Retinal pigment epithelial cell (primary cell): ENCODE measurements at regions not wholly inside any gene's neighbourhood (a gene's known extent, or its start where the extent isn't known, plus 50 kb on each side); places are given as distances from the start of the nearest gene placed in this dataset.

ENCODE experiments used
- DNase-seq: peaks from one replicate; pipeline ENCODE4 v3.0.0-alpha.2; 2010; ENCODE audit warnings: low read depth
- H3K4me3 ChIP-seq: 2 replicates; pipeline ENCODE4 v1.5.1; 2011; ENCODE audit warnings: mild to moderate bottlenecking, low read length, control low read depth, moderate library complexity
- TF ChIP-seq, protein P1 (sequence below): conservative IDR thresholded peaks from 2 replicates; pipeline ENCODE4 v1.5.1; 2011; ENCODE audit warnings: low read depth, low read length, control low read depth, inconsistent platforms

DNA sequence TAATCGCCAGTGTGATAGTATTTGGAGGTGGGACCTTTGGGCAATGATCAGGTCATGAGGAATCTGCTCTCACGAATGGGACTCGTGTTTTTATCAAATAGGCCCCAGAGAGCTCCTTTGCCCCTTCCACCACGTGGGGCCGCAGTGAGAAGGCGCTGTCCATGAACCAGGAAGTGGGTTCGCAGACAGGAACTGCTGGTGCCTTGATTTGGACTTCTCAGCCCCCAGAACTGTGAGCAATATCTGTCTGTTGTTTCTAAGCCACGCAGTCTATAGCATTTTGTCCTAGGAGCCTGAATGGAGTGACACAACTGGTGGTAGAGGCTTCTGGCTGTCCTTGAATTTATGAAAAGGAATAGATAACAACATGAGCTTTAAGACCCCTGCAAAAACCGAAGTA is 111.2 kb upstream of the HDAC4 start:
- no peak overlapping the region for H3K4me3 ChIP-seq
- TF ChIP-seq, protein P1, sequence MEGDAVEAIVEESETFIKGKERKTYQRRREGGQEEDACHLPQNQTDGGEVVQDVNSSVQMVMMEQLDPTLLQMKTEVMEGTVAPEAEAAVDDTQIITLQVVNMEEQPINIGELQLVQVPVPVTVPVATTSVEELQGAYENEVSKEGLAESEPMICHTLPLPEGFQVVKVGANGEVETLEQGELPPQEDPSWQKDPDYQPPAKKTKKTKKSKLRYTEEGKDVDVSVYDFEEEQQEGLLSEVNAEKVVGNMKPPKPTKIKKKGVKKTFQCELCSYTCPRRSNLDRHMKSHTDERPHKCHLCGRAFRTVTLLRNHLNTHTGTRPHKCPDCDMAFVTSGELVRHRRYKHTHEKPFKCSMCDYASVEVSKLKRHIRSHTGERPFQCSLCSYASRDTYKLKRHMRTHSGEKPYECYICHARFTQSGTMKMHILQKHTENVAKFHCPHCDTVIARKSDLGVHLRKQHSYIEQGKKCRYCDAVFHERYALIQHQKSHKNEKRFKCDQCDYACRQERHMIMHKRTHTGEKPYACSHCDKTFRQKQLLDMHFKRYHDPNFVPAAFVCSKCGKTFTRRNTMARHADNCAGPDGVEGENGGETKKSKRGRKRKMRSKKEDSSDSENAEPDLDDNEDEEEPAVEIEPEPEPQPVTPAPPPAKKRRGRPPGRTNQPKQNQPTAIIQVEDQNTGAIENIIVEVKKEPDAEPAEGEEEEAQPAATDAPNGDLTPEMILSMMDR, result no peak
- no peak for DNase-seq

DNA sequence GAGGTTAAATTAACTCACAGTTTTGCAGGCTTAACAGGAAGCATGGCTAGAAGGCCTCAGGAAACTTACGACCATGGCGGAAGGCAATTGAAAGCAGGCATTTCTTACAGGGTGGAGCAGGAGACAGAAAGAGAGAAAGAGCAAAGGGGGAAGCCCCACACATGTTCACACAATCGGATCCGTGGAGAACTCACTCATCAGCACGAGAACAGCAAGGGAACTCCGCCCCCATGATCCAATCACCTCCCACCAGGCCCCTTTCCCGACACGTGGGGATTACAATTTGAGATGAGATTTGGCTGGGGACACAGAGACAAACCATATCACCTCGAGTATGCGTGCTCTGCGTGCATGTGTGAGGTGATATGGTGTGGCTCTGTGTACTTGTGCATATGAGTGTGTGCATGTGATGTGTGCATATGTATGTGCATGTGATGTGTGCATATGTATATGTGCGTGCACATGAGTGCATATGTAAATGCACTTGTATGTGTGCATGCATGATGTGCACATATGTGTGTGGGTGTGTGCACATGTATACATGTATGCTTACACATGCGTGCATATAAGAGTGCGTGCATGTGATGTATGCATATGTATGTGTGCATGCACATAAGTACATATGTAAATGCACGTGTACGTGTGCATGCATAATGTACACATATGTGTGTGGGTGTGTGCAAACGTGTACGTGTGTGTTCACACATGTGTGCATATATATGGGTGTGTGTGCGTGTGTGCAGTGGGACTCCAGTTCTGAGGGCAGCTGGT is 108.7 kb upstream of the HDAC4 start:
- no peak overlapping the region for H3K4me3 ChIP-seq
- TF ChIP-seq, protein P1, result no peak
- no peak for DNase-seq

DNA sequence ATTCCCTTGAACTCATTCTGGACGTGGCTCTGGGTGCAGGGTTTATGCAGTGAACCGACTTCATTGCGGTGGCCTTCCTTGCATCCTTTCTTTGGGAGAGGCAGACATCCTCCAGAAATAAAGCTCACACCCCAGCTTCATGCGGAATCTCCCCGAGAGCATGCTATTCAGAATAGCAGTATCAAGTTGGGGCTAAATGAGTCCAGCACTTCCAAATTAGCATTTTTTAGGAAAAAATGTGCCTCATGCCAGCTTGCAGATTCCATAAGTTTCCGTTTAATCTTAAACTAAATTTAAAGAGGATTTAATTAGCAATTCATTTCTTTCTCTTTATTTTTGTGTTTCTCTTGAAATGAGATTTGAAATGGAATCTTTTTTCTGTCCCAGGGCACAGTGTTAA is 107.4 kb upstream of the HDAC4 start:
- no peak for DNase-seq
- TF ChIP-seq, protein P1, result no peak
- H3K4me3 ChIP-seq, result no peak overlapping the region

DNA sequence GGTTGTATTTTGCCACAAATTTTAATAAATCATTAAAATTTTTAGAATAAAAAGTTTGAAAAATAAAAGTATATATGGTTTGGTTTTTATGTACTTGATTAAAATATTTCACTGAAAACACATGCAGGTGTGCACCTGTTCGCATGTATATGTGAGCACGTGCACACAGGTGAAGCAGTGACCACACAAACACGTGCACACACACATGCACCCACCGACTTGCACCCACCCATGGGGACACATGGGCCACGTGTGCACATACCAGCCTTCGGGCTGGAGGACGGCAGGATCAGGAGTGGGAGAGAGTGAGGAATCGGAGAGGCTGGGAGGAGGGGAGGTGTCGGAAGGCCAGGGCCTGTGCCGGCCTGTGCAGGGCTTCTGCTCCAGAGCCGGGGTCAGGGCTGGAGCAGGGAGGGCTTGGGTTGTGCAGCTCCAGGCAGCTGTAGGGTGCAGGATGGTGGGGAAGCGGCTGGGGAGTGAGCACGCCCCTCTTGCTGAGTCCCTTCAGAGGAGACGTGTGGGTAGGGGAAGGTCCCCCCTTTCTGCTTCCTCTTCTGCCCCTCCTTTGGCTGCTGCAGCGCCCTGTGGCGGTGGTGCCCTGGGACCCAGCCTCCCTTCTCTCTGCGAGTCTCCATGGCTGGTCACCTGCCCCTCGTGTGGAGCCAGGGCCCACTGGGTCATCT is 106.9 kb upstream of the HDAC4 start:
- DNase-seq, result no peak
- TF ChIP-seq, protein P1, result no peak
- no peak overlapping the region for H3K4me3 ChIP-seq

DNA sequence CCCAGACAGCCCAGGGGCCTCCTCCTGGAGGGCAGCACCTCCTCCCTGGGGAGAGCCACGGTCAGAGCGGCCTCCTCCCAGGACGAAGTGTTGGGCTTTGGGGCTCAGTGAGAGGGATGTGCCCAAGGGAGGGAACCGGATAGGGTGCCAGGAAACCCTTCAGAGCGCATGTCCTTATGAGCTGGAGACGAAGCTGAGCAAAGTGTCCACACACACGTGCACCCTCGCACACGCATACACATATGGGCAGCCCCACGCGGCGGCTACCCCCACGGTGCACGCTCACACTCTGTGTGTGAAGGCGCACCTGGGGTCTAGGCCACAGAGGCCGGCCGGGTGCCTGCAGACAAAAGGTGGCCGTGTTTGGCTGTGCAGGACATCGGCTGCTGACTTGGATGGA is 106.1 kb upstream of the HDAC4 start:
- no peak overlapping the region for H3K4me3 ChIP-seq
- no peak for DNase-seq
- TF ChIP-seq, protein P1, result no peak

DNA sequence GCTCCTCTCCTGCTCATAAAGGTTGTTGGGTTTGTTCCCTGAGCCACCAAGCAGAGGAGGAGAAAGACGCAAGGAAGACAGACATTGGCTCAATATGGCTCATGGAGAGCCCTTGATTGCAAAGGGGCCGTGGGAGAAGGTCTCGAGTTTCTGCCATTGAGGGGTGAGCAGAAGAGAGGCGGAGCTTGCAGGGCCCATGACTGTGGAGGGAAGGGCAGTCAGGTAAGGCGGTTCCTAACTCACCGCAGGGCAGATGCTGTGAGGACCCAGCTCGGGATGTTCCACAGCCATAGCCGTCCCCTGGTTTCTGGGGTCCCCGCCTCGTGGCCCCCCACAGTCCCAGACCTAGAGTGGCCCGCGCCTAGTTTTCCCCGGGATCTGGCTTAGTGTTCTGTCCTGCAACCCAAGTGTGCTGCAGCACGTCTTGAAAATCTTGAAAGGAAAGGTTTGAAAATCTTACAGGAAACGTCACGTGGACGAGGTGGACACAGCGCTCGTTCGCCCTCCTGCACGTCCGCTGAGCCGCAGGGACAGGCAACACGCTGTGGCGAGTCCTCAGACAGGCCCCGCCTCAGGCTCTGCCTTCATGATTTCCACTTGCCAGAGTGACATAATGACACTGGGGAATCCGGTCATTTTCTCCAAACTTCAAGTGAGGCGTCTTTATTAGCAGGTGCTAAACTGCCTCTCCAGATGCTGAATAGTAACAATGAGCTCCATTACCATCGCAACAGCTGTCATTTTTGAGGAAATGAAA is 105.5 kb upstream of the HDAC4 start:
- no peak for DNase-seq
- TF ChIP-seq, protein P1, result no peak
- H3K4me3 ChIP-seq, result no peak overlapping the region
